HCT116 (cell line): ENCODE measurements at regions not wholly inside any gene's neighbourhood (a gene's known extent, or its start where the extent isn't known, plus 50 kb on each side); places are given as distances from the start of the nearest gene placed in this dataset.

ENCODE experiments used
- EZH2phosphoT487 ChIP-seq: fragments of 200-600 bp; IDR thresholded peaks from 2 replicates; pipeline ENCODE4 v1.6.1; 2018; ENCODE audit warnings: antibody characterized with exemption, borderline replicate concordance
- POLR2A ChIP-seq: IDR thresholded peaks from 2 replicates; pipeline ENCODE4 v1.7.0; 2011; ENCODE audit warnings: borderline replicate concordance; ENCODE audit not compliant: insufficient read depth, insufficient read length; ENCODE audit errors: extremely low read depth
- POLR2AphosphoS5 ChIP-seq: IDR thresholded peaks from 2 replicates; pipeline ENCODE4 v1.6.1; 2011; ENCODE audit warnings: mild to moderate bottlenecking, low read depth, low read length, moderate library complexity

DNA sequence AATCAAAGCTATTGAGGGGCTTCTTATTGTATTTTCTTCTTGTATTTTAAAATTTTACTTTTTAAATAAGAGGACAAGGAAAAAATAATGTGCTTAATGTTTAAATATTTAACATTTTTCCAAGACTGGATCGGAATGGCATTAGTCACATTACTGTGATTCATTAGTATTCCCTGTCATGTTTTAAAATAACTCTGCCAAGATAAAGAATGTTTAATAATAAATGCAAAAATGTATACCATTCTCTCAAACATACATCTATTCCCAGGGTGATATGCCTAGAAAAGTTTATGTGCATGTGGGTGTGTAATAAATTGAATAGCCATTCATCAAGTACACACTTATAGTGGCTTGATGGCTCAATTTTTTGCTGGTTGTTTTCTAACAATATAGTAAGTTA is 936.1 kb downstream of the PLOD2 start:
- TF ChIP-seq POLR2AphosphoS5 (no peak), EZH2phosphoT487 (no peak), POLR2A (no peak)
